Activated CD4-positive, alpha-beta T cell treated with anti-CD3 and anti-CD28 coated beads for 36 hours (primary cell): ENCODE measurements at regions not wholly inside any gene's neighbourhood (a gene's known extent, or its start where the extent isn't known, plus 50 kb on each side); places are given as distances from the start of the nearest gene placed in this dataset.
"Not testable (repeated sequence)": the region's sequence is repeated elsewhere in the genome, so short reads cannot be mapped to it uniquely, and the experiment has no call there.

ENCODE experiments used
- ATAC-seq: fragments of 200-7000 bp; cut with Tn5 transposase; one replicate; pipeline ENCODE4 v1.10.0; 2021; ENCODE audit warnings: mild to moderate bottlenecking, moderate library complexity
- CTCF ChIA-PET: fragments of 350-600 bp; sonication (Branson Sonifier 250); formaldehyde crosslinking; loops from one replicate; lab custom pipeline; 2021; ENCODE audit warnings: antibody characterized with exemption; lab: Charles Lee
- POLR2A ChIA-PET: fragments of 350-600 bp; sonication (Branson Sonifier 250); formaldehyde crosslinking; loops from one replicate; lab custom pipeline; 2021; ENCODE audit warnings: antibody characterized with exemption, inconsistent platforms; lab: Charles Lee
- DNase-seq: peaks from one replicate; pipeline ENCODE4 v3.0.0-alpha.2; 2020
- H3K27ac Mint-ChIP-seq: one replicate; pipeline ENCODE4 v1.8.0; 2021; ENCODE audit warnings: mixed read lengths
- H3K27me3 Mint-ChIP-seq: one replicate; pipeline ENCODE4 v1.8.0; 2021; ENCODE audit warnings: mixed read lengths
- H3K36me3 Mint-ChIP-seq: one replicate; pipeline ENCODE4 v1.8.0; 2021; ENCODE audit warnings: low read depth, mixed read lengths
- H3K4me1 Mint-ChIP-seq: one replicate; pipeline ENCODE4 v1.8.0; 2021; ENCODE audit warnings: mixed read lengths
- H3K4me3 Mint-ChIP-seq: one replicate; pipeline ENCODE4 v1.8.0; 2021; ENCODE audit warnings: mild to moderate bottlenecking, moderate library complexity, mixed read lengths
- H3K9me3 Mint-ChIP-seq: one replicate; pipeline ENCODE4 v1.8.0; 2021; ENCODE audit warnings: low read depth, mixed read lengths
- intact Hi-C, 2 experiments: fragments of 100-400 bp; cut with DNase I in 1 of 2; cut with micrococcal nuclease in 1 of 2; formaldehyde crosslinking; loops; one replicate each; pipeline versions ENCODE4 v1.14.2 to v1.15.1; 2022 to 2024; cut with DNase I, micrococcal nuclease

DNA sequence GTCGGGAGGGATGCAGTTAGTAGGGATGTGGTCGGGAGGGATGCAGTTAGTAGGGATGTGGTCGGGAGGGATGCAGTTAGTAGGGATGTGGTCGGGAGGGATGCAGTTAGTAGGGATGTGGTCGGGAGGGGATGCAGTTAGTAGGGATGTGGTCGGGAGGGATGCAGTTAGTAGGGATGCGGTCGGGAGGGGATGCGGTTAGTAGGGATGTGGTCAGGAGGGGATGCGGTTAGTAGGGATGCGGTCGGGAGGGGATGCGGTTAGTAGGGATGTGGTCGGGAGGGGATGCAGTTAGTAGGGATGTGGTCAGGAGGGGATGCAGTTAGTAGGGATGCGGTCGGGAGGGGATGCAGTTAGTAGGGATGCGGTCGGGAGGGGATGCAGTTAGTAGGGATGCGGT, 96.2 kb downstream of the BDH1 start:
- H3K27ac Mint-ChIP-seq, H3K4me3 Mint-ChIP-seq, DNase-seq, POLR2A ChIA-PET, H3K27me3 Mint-ChIP-seq, ATAC-seq, CTCF ChIA-PET, H3K9me3 Mint-ChIP-seq, H3K36me3 Mint-ChIP-seq: not testable (repeated sequence)
- peaks cover 34% of the 10 kb centered on the region for H3K4me1 Mint-ChIP-seq
- intact Hi-C loops: loop anchor here in 1 of 2 experiments (5.0 to 10.0 kb wide), 2 partner anchors 162 to 235 kb away; partner anchors contain the start of gene DLG1

GRCh38 chr3:197458906-197459470, 96.8 kb downstream of the BDH1 start:
- H3K4me3 Mint-ChIP-seq: no peak overlapping the region
- ChIA-PET CTCF (interaction anchor here (0.6 to 1.7 kb wide), 7 partner anchors 12 to 905 kb away, joined by 3 to 16 read pairs (median 4); no protein-coding TSS in a partner anchor), POLR2A (no interaction called here)
- intact Hi-C loops: loop anchor here (1.0 to 10.0 kb wide), 3 partner anchors 162 to 234 kb away; partner anchors contain the start of gene DLG1 (in 1 of the 2)
- H3K27me3 Mint-ChIP-seq: peaks cover 6% of the 10 kb centered on the region
- ATAC-seq (no peak), DNase-seq (no peak)
- no peak overlapping the region for H3K27ac Mint-ChIP-seq
- peaks cover 34% of the 10 kb centered on the region for H3K4me1 Mint-ChIP-seq
- H3K9me3 Mint-ChIP-seq: no peaks in the 10 kb centered on the region
- no peaks in the 10 kb centered on the region for H3K36me3 Mint-ChIP-seq

GRCh38 chr3:197458179-197458707, 97.5 kb downstream of the BDH1 start:
- ChIA-PET CTCF (interaction anchor here (0.7 to 1.7 kb wide), 5 partner anchors 43 to 905 kb away, joined by 3 to 16 read pairs (median 5); no protein-coding TSS in a partner anchor), POLR2A (interaction anchor here (0.6 kb wide), 1 partner anchor 235 kb away, joined by 5 read pairs; no protein-coding TSS in a partner anchor)
- peaks cover 27% of the 10 kb centered on the region for H3K4me1 Mint-ChIP-seq
- peak; percentile 82 for ATAC-seq
- no peaks in the 10 kb centered on the region for H3K36me3 Mint-ChIP-seq
- H3K4me3 Mint-ChIP-seq: peak overlapping the region; percentile 45
- H3K27me3 Mint-ChIP-seq: peaks cover 6% of the 10 kb centered on the region
- intact Hi-C loops: loop anchor here (1.0 to 10.0 kb wide), 3 partner anchors 161 to 233 kb away; partner anchors contain the start of gene DLG1 (in 1 of the 2)
- H3K27ac Mint-ChIP-seq: no peak overlapping the region
- no peaks in the 10 kb centered on the region for H3K9me3 Mint-ChIP-seq
- peak; percentile 81 for DNase-seq

DNA sequence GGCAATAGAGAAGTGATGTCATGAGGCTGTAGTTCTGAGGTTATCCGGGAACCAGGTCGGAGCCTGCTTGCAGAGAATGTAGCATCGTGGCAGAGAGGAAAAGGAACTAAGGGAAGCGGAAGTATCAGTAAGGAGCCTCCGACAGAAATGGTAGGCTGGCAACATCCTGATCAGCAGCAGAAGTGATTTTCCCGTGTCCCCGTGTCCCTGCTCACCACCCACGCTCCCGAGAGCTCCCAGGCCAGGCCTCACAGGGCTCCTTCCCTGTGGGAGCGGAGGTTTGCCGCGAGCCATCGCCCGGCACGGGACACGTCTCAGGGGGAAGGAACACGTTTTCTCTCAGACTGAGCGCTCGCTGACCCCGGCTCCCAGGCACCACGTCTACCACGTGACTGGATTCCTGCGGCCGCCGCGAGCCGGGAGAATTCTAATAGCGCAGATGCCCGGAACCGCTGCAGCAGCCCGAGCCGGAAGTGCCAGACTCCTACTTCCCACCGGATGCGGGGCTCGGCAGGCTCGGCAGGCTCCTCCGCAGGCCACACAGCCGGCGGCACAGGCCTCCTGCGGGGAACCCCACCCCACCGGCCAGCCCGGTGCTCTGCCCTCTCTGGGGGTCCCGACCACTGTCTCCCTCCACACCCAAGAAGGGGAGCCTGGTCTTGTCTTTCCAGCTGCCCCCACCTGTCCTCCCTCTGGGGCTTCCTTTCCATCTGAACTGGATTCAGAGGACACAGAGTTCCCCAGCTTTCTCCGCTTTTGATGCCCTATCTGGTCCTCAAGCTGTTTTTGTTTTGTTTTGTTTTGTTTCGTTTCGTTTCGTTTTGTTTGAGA, 99.3 kb downstream of the BDH1 start:
- intact Hi-C loops: loop anchor here (2.0 to 10.0 kb wide), 6 partner anchors 54 to 232 kb away; partner anchors contain the start of gene DLG1 (in 2 of the 2)
- H3K27ac Mint-ChIP-seq: peak overlapping the region; percentile 93

GRCh38 chr3:197454841-197455240, 100.9 kb downstream of the BDH1 start:
- H3K36me3 Mint-ChIP-seq, H3K27me3 Mint-ChIP-seq, ATAC-seq, H3K27ac Mint-ChIP-seq, DNase-seq, POLR2A ChIA-PET, H3K9me3 Mint-ChIP-seq, H3K4me3 Mint-ChIP-seq: not testable (repeated sequence)
- intact Hi-C loops: loop anchor here in 1 of 2 experiments (5.0 to 10.0 kb wide), 2 partner anchors 158 to 230 kb away; partner anchors contain the start of gene DLG1
- CTCF ChIA-PET: interaction anchor here (0.6 to 3.0 kb wide), 5 partner anchors 9 to 198 kb away, joined by 3 to 24 read pairs (median 4); no protein-coding TSS in a partner anchor
- peaks cover 21% of the 10 kb centered on the region for H3K4me1 Mint-ChIP-seq

More for the DNA sequence above, 99.3 kb downstream of the BDH1 start:
- ATAC-seq: peak; percentile 55
- POLR2A ChIA-PET: interaction anchor here (0.6 kb wide), 1 partner anchor 12 kb away, joined by 3 read pairs; no protein-coding TSS in a partner anchor
- CTCF ChIA-PET: interaction anchor here (0.9 to 3.0 kb wide), 3 partner anchors 14 to 200 kb away, joined by 3 to 24 read pairs (median 4); no protein-coding TSS in a partner anchor
- Mint-ChIP-seq H3K4me1 (peaks cover 21% of the 10 kb centered on the region), H3K27me3 (peaks cover 6% of the 10 kb centered on the region), H3K4me3 (peak overlapping the region; percentile 76), H3K9me3 (no peaks in the 10 kb centered on the region), H3K36me3 (no peaks in the 10 kb centered on the region)
- DNase-seq: peak; percentile 77

GRCh38 chr3:197454014-197454413, 101.8 kb downstream of the BDH1 start:
- POLR2A ChIA-PET: no interaction called here
- peaks cover 6% of the 10 kb centered on the region for H3K27me3 Mint-ChIP-seq
- H3K9me3 Mint-ChIP-seq: no peaks in the 10 kb centered on the region
- DNase-seq: peak; percentile 21
- intact Hi-C loops: loop anchor here in 1 of 2 experiments (10.0 kb wide), 1 partner anchor 229 kb away; no protein-coding TSS in a partner anchor
- CTCF ChIA-PET: interaction anchor here (0.5 to 3.0 kb wide), 8 partner anchors 22 to 646 kb away, joined by 3 to 24 read pairs (median 4); no protein-coding TSS in a partner anchor
- peaks cover 21% of the 10 kb centered on the region for H3K4me1 Mint-ChIP-seq
- no peaks in the 10 kb centered on the region for H3K36me3 Mint-ChIP-seq
- no peak overlapping the region for H3K4me3 Mint-ChIP-seq
- peak; percentile 31 for ATAC-seq
- H3K27ac Mint-ChIP-seq: no peak overlapping the region

GRCh38 chr3:197450810-197451209, 105.0 kb downstream of the BDH1 start:
- H3K27me3 Mint-ChIP-seq: peaks cover 6% of the 10 kb centered on the region
- peaks cover 11% of the 10 kb centered on the region for H3K4me1 Mint-ChIP-seq
- H3K9me3 Mint-ChIP-seq: no peaks in the 10 kb centered on the region
- POLR2A ChIA-PET: no interaction called here
- CTCF ChIA-PET: no interaction called here
- no peak overlapping the region for H3K27ac Mint-ChIP-seq
- no peaks in the 10 kb centered on the region for H3K36me3 Mint-ChIP-seq
- H3K4me3 Mint-ChIP-seq: no peak overlapping the region
- ATAC-seq (no peak), DNase-seq (no peak)
- intact Hi-C loops: loop anchor here in 1 of 2 experiments (10.0 kb wide), 1 partner anchor 226 kb away; no protein-coding TSS in a partner anchor

GRCh38 chr3:197450308-197450707, 105.5 kb downstream of the BDH1 start:
- no peak for DNase-seq

GRCh38 chr3:197449181-197449580, 106.6 kb downstream of the BDH1 start:
- DNase-seq, H3K36me3 Mint-ChIP-seq, POLR2A ChIA-PET, ATAC-seq, H3K27me3 Mint-ChIP-seq, H3K9me3 Mint-ChIP-seq, intact Hi-C loops, H3K27ac Mint-ChIP-seq, H3K4me3 Mint-ChIP-seq: not testable (repeated sequence)
- peaks cover 11% of the 10 kb centered on the region for H3K4me1 Mint-ChIP-seq
- CTCF ChIA-PET: interaction anchor here (1.6 kb wide), 1 partner anchor 192 kb away, joined by 5 read pairs; no protein-coding TSS in a partner anchor

More at GRCh38 chr3:197450308-197450707, 105.5 kb downstream of the BDH1 start:
- peaks cover 2% of the 10 kb centered on the region for H3K27me3 Mint-ChIP-seq
- H3K4me1 Mint-ChIP-seq: peaks cover 7% of the 10 kb centered on the region
- no peaks in the 10 kb centered on the region for H3K36me3 Mint-ChIP-seq
- ChIA-PET CTCF (interaction anchor here (1.6 kb wide), 1 partner anchor 193 kb away, joined by 5 read pairs; no protein-coding TSS in a partner anchor), POLR2A (no interaction called here)
- no peaks in the 10 kb centered on the region for H3K9me3 Mint-ChIP-seq
- ATAC-seq: no peak
- H3K27ac Mint-ChIP-seq: no peak overlapping the region
- intact Hi-C loops: loop anchor here in 1 of 2 experiments (10.0 kb wide), 1 partner anchor 226 kb away; no protein-coding TSS in a partner anchor
- no peak overlapping the region for H3K4me3 Mint-ChIP-seq

DNA sequence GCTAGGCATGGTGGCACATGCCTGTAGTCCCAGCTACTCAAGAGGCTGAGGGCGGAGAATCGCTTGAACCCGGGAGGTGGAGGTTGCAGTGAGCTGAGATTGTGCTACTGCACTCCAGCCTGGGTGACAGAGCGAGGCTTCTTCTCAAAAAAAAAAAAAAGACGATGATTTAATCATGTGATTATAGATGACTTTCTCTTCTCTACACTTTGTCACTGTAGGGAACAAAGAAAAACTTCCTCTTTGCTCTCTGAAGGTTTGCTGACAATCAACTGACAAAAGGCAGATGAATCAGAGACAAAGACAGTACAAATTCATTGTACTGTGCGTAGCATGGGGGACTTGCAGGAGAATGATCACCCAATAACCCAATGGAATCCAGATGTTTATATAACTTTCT, 108.0 kb downstream of the BDH1 start:
- peaks cover 11% of the 10 kb centered on the region for H3K4me1 Mint-ChIP-seq
- intact Hi-C loops, H3K27ac Mint-ChIP-seq, H3K36me3 Mint-ChIP-seq, H3K27me3 Mint-ChIP-seq, H3K9me3 Mint-ChIP-seq, H3K4me3 Mint-ChIP-seq, DNase-seq, POLR2A ChIA-PET: not testable (repeated sequence)
- peak; percentile 47 for ATAC-seq
- CTCF ChIA-PET: interaction anchor here (1.1 to 1.6 kb wide), 3 partner anchors 11 to 225 kb away, joined by 3 to 8 read pairs (median 4); no protein-coding TSS in a partner anchor
